GM12878 (cell line): ENCODE measurements at regions not wholly inside any gene's neighbourhood (a gene's known extent, or its start where the extent isn't known, plus 50 kb on each side); places are given as distances from the start of the nearest gene placed in this dataset.

ENCODE experiments used
- CTCF ChIP-seq, 3 experiments: IDR thresholded peaks in 2 of 3; conservative IDR thresholded peaks in 1 of 3; 2 replicates each; pipeline ENCODE4 v1.5.1; 2011; ENCODE audit warnings: low read depth in 3 of 3, low read length in 3 of 3, mild to moderate bottlenecking in 3 of 3, control low read depth in 2 of 3, moderate library complexity in 2 of 3, inconsistent platforms in 1 of 3, mixed read lengths in 1 of 3; ENCODE audit not compliant: control insufficient read depth in 2 of 3, insufficient read depth in 1 of 3; ENCODE audit errors: extremely low read depth in 1 of 3
- EP300 ChIP-seq, 2 experiments: fragments of 150-350 bp in 1 of 2; IDR thresholded peaks; 2 replicates each; pipeline ENCODE4 v1.6.1; 2011 to 2012; ENCODE audit warnings: low read depth in 2 of 2, low read length in 2 of 2, borderline replicate concordance in 1 of 2, improper control_type of control experiment in 1 of 2, inconsistent platforms in 1 of 2; ENCODE audit not compliant: control insufficient read depth in 1 of 2
- ETV6 ChIP-seq, 2 experiments: fragments of 450-650 bp in 1 of 2; IDR thresholded peaks in 1 of 2; conservative IDR thresholded peaks in 1 of 2; 2 replicates each; pipeline ENCODE4 v1.6.1; 2014; ENCODE audit warnings: antibody characterized with exemption in 1 of 2, borderline replicate concordance in 1 of 2, low read depth in 1 of 2, mild to moderate bottlenecking in 1 of 2, moderate library complexity in 1 of 2
- PKNOX1 ChIP-seq: fragments of 450-650 bp; IDR thresholded peaks from 2 replicates; pipeline ENCODE4 v1.6.1; 2016; ENCODE audit warnings: mild to moderate bottlenecking
- POLR2A ChIP-seq: IDR thresholded peaks from 2 replicates; pipeline ENCODE4 v1.6.1; 2011; ENCODE audit warnings: low read depth, mild to moderate bottlenecking, low read length
- POLR2AphosphoS2 ChIP-seq: IDR thresholded peaks from 2 replicates; pipeline ENCODE4 v1.6.1; 2011; ENCODE audit warnings: low read depth, mild to moderate bottlenecking, low read length, improper control_type of control experiment, moderate library complexity
- POLR2AphosphoS5 ChIP-seq: IDR thresholded peaks from 2 replicates; pipeline ENCODE4 v1.6.1; 2011; ENCODE audit warnings: mild to moderate bottlenecking, low read length, inconsistent platforms
- SMARCA5 ChIP-seq: fragments of 450-650 bp; IDR thresholded peaks from 2 replicates; pipeline ENCODE4 v1.6.1; 2017; ENCODE audit warnings: mild to moderate bottlenecking
- SP1 ChIP-seq: IDR thresholded peaks from one replicate; pipeline ENCODE4 v1.6.1; 2011; ENCODE audit warnings: low read depth, low read length
- ZNF274 ChIP-seq: IDR thresholded peaks from one replicate; pipeline ENCODE4 v1.8.0; 2011; ENCODE audit not compliant: insufficient read length, insufficient read depth
- ZNF384 ChIP-seq: IDR thresholded peaks from 2 replicates; pipeline ENCODE4 v1.6.1; 2012; ENCODE audit warnings: low read depth, mild to moderate bottlenecking, low read length, improper control_type of control experiment, borderline replicate concordance
- TF ChIP-seq, protein P1 (sequence below): fragments of 450-650 bp; IDR thresholded peaks from 2 replicates; pipeline ENCODE4 v1.6.1; 2017; ENCODE audit warnings: mild to moderate bottlenecking, low read depth, inconsistent platforms; ENCODE audit not compliant: poor library complexity, severe bottlenecking
- TF ChIP-seq, protein P2 (sequence below): IDR thresholded peaks from 2 replicates; pipeline ENCODE4 v1.6.1; 2011; ENCODE audit warnings: low read depth, mild to moderate bottlenecking, low read length, moderate library complexity, borderline replicate concordance; ENCODE audit errors: extremely low read depth

GRCh38 chr14:81632157-81632556 is 98.5 kb upstream of the SEL1L start:
- TF ChIP-seq, protein P1, sequence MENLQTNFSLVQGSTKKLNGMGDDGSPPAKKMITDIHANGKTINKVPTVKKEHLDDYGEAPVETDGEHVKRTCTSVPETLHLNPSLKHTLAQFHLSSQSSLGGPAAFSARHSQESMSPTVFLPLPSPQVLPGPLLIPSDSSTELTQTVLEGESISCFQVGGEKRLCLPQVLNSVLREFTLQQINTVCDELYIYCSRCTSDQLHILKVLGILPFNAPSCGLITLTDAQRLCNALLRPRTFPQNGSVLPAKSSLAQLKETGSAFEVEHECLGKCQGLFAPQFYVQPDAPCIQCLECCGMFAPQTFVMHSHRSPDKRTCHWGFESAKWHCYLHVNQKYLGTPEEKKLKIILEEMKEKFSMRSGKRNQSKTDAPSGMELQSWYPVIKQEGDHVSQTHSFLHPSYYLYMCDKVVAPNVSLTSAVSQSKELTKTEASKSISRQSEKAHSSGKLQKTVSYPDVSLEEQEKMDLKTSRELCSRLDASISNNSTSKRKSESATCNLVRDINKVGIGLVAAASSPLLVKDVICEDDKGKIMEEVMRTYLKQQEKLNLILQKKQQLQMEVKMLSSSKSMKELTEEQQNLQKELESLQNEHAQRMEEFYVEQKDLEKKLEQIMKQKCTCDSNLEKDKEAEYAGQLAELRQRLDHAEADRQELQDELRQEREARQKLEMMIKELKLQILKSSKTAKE = no peak
- TF ChIP-seq POLR2A (no peak), SP1 (no peak), POLR2AphosphoS5 (no peak), ZNF384 (no peak), CTCF (IDR thresholded peaks at IDR 0.05 in 2 of 3, conservative IDR thresholded peaks at IDR 0.05 in 1 of 3; ENCODE audit: control insufficient read depth in 2 of 3, extremely low read depth in 1 of 3, insufficient read depth in 1 of 3, low read depth in 3 of 3, low read length in 3 of 3) (no peak), SMARCA5 (no peak), PKNOX1 (no peak), ZNF274 (no peak), POLR2AphosphoS2 (no peak), EP300 (IDR thresholded peaks at IDR 0.05; ENCODE audit: borderline replicate concordance in 1 of 2, control insufficient read depth in 1 of 2, low read depth in 2 of 2, low read length in 2 of 2) (no peak), ETV6 (conservative IDR thresholded peaks at IDR 0.05 in 1 of 2, IDR thresholded peaks at IDR 0.05 in 1 of 2; ENCODE audit: borderline replicate concordance in 1 of 2, low read depth in 1 of 2) (no peak)
- TF ChIP-seq, protein P2, sequence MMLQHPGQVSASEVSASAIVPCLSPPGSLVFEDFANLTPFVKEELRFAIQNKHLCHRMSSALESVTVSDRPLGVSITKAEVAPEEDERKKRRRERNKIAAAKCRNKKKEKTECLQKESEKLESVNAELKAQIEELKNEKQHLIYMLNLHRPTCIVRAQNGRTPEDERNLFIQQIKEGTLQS = no peak
